ENCODE measurements at regions not wholly inside any gene's neighbourhood (a gene's known extent, or its start where the extent isn't known, plus 50 kb on each side); places are given as distances from the start of the nearest gene placed in this dataset.

DNA sequence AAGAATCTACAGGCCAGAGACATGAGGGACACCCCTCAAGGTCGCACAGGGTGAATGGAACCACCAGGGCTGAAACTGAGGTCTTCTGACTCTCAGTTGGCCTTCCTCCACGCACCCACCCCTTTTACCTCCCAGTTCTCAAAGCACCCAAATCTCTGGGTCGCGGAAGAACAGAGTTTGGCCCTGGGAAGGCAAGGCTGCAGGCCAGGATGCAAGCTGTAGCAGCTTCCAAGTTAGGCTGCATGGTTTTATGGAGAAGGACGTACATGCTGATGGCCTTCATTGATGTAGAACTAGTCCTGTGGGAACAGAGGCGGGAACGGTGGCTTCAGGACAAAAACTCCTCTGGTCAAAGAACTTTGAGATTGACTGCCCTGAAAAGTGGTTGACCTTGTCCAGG lies 143.5 kb upstream of the B3GAT1 start:
- TF ChIP-seq POLR2A (IDR thresholded peaks at IDR 0.05) (no peak), CTCF (IDR thresholded peaks at IDR 0.05) (no peak), EP300 (IDR thresholded peaks at IDR 0.05; ENCODE audit: low read depth) (no peak), POLR2AphosphoS5 (IDR thresholded peaks at IDR 0.05) (no peak)
- Histone ChIP-seq H3K36me3 (no peaks in the 10 kb centered on the region), H3K4me1 (no peaks in the 10 kb centered on the region), H3K9me3 (no peaks in the 10 kb centered on the region), H3K4me3 (no peak overlapping the region), H3K27me3 (no peaks in the 10 kb centered on the region), H3K27ac (no peak overlapping the region)
- in situ Hi-C loops (cut with MboI; ENCODE audit: low pct_ligation_motif_present in 1 of 4, low pct_unique_long_range_greater_than_20kb in 1 of 4, low sequenced_read_pairs in 3 of 4) (no loop called here), intact Hi-C loops (cut with DNase I; ENCODE audit: low total_unique reads) (no loop called here)
- 90 to 100% methylated on average over 1 to 7 of the region's 7 CpGs for WGBS, 2 donors (ENCODE audit: low coverage in 1 of 2)
- DNase-seq, result no peak

- intact Hi-C loops (cut with DNase I; ENCODE audit: low total_unique reads), result no loop called here
- H3K9me3 ChIP-seq, result no peaks in the 10 kb centered on the region
- H3K4me1 ChIP-seq, result no peaks in the 10 kb centered on the region
- no peaks in the 10 kb centered on the region for H3K27me3 ChIP-seq
- 68 to 78% methylated on average over 2 to 3 of the region's 3 CpGs for WGBS, 2 donors (ENCODE audit: low coverage in 1 of 2)
- no peak for DNase-seq
- H3K36me3 ChIP-seq, result no peaks in the 10 kb centered on the region
- TF ChIP-seq EP300 (IDR thresholded peaks at IDR 0.05; ENCODE audit: low read depth) (no peak), POLR2AphosphoS5 (IDR thresholded peaks at IDR 0.05) (no peak), CTCF (IDR thresholded peaks at IDR 0.05) (no peak), POLR2A (IDR thresholded peaks at IDR 0.05) (no peak)
- no peak overlapping the region for H3K27ac ChIP-seq
- in situ Hi-C loops (cut with MboI; ENCODE audit: low pct_ligation_motif_present in 1 of 4, low pct_unique_long_range_greater_than_20kb in 1 of 4, low sequenced_read_pairs in 3 of 4), result no loop called here
- H3K4me3 ChIP-seq, result no peak overlapping the region
These were observed 142.8 kb upstream of the B3GAT1 start for GRCh38 chr11:134554861-134555260.

- WGBS, 2 donors (ENCODE audit: low coverage in 1 of 2), result 20 to 76% methylated on average over 1 to 6 of the region's 6 CpGs
- H3K9me3 ChIP-seq, result no peaks in the 10 kb centered on the region
- no peak for DNase-seq
- H3K4me1 ChIP-seq, result no peaks in the 10 kb centered on the region
- H3K27ac ChIP-seq, result no peak overlapping the region
- no peaks in the 10 kb centered on the region for H3K36me3 ChIP-seq
- in situ Hi-C loops (cut with MboI; ENCODE audit: low pct_ligation_motif_present in 1 of 4, low pct_unique_long_range_greater_than_20kb in 1 of 4, low sequenced_read_pairs in 3 of 4), result no loop called here
- H3K27me3 ChIP-seq, result no peaks in the 10 kb centered on the region
- H3K4me3 ChIP-seq, result no peak overlapping the region
- TF ChIP-seq POLR2A (IDR thresholded peaks at IDR 0.05), result no peak
- no peak for TF ChIP-seq EP300 (IDR thresholded peaks at IDR 0.05; ENCODE audit: low read depth)
- TF ChIP-seq CTCF (IDR thresholded peaks at IDR 0.05), result no peak
- no peak for TF ChIP-seq POLR2AphosphoS5 (IDR thresholded peaks at IDR 0.05)
- intact Hi-C loops (cut with DNase I; ENCODE audit: low total_unique reads), result no loop called here
These were observed 142.1 kb upstream of the B3GAT1 start for GRCh38 chr11:134554106-134554505.

- Histone ChIP-seq H3K4me3 (no peak overlapping the region), H3K9me3 (no peaks in the 10 kb centered on the region), H3K4me1 (no peaks in the 10 kb centered on the region), H3K27me3 (no peaks in the 10 kb centered on the region), H3K36me3 (no peaks in the 10 kb centered on the region), H3K27ac (no peak overlapping the region)
- no peak for DNase-seq
- intact Hi-C loops (cut with DNase I; ENCODE audit: low total_unique reads), result no loop called here
- WGBS, 2 donors (ENCODE audit: low coverage in 1 of 2), result 50 to 72% methylated on average over 1 of the region's 1 CpG
- in situ Hi-C loops (cut with MboI; ENCODE audit: low pct_ligation_motif_present in 1 of 4, low pct_unique_long_range_greater_than_20kb in 1 of 4, low sequenced_read_pairs in 3 of 4), result no loop called here
- TF ChIP-seq POLR2AphosphoS5 (IDR thresholded peaks at IDR 0.05), result no peak
- no peak for TF ChIP-seq EP300 (IDR thresholded peaks at IDR 0.05; ENCODE audit: low read depth)
- TF ChIP-seq POLR2A (IDR thresholded peaks at IDR 0.05), result no peak
- TF ChIP-seq CTCF (IDR thresholded peaks at IDR 0.05), result no peak
These were observed 140.7 kb upstream of the B3GAT1 start for GRCh38 chr11:134552749-134553148.
